NCI-H226 (cell line): ENCODE measurements at regions not wholly inside any gene's neighbourhood (a gene's known extent, or its start where the extent isn't known, plus 50 kb on each side); places are given as distances from the start of the nearest gene placed in this dataset.
A peak's percentile ranks its signal among the peaks of the same experiment; 100 is the strongest.
"Not testable (repeated sequence)": the region's sequence is repeated elsewhere in the genome, so short reads cannot be mapped to it uniquely, and the experiment has no call there.

ENCODE experiments used
- DNase-seq: peaks from one replicate; pipeline ENCODE4 v3.0.0-alpha.2; 2015

GRCh38 chr14:70269582-70269981 lies 80.8 kb upstream of the SLC8A3 start:
- no peak for DNase-seq

GRCh38 chr14:70268760-70269159 lies 80.0 kb upstream of the SLC8A3 start:
- no peak for DNase-seq

GRCh38 chr14:70266157-70266556 lies 77.4 kb upstream of the SLC8A3 start:
- no peak for DNase-seq

GRCh38 chr14:70265422-70265821 lies 76.7 kb upstream of the SLC8A3 start:
- no peak for DNase-seq

GRCh38 chr14:70259420-70259819 lies 70.7 kb upstream of the SLC8A3 start:
- DNase-seq, result no peak

GRCh38 chr14:70257526-70257925 lies 68.8 kb upstream of the SLC8A3 start:
- DNase-seq, result no peak

GRCh38 chr14:70256601-70257000 lies 67.8 kb upstream of the SLC8A3 start:
- no peak for DNase-seq

GRCh38 chr14:70255071-70256057 lies 66.6 kb upstream of the SLC8A3 start:
- DNase-seq, result not testable (repeated sequence)

- DNase-seq, result peak; percentile 36
Observed at GRCh38 chr14:70254476-70254961, 65.8 kb upstream of the SLC8A3 start.

GRCh38 chr14:70253547-70253946 lies 64.8 kb upstream of the SLC8A3 start:
- not testable (repeated sequence) for DNase-seq

GRCh38 chr14:70245026-70245425 lies 56.3 kb upstream of the SLC8A3 start:
- no peak for DNase-seq

GRCh38 chr14:70239802-70240201 lies 51.1 kb upstream of the SLC8A3 start:
- DNase-seq, result no peak

GRCh38 chr14:70238635-70239034 lies 49.9 kb upstream of the SLC8A3 start:
- not testable (repeated sequence) for DNase-seq
